Choroid plexus epithelial cell (primary cell): ENCODE measurements at regions not wholly inside any gene's neighbourhood (a gene's known extent, or its start where the extent isn't known, plus 50 kb on each side); places are given as distances from the start of the nearest gene placed in this dataset.
"Not testable (repeated sequence)": the region's sequence is repeated elsewhere in the genome, so short reads cannot be mapped to it uniquely, and the experiment has no call there.

Source experiments
- DNase-seq: peaks from one replicate; pipeline ENCODE4 v3.0.0-alpha.2; 2010; ENCODE audit warnings: low read depth
- H3K4me3 ChIP-seq: 2 replicates; pipeline ENCODE4 v1.5.1; 2011; ENCODE audit warnings: low read depth, mild to moderate bottlenecking, control low read depth, low read length, moderate library complexity
- TF ChIP-seq, protein P1 (sequence below): conservative IDR thresholded peaks from 2 replicates; pipeline ENCODE4 v1.5.1; 2011; ENCODE audit warnings: low read depth, mild to moderate bottlenecking, control low read depth, inconsistent platforms, low read length, moderate library complexity

DNA sequence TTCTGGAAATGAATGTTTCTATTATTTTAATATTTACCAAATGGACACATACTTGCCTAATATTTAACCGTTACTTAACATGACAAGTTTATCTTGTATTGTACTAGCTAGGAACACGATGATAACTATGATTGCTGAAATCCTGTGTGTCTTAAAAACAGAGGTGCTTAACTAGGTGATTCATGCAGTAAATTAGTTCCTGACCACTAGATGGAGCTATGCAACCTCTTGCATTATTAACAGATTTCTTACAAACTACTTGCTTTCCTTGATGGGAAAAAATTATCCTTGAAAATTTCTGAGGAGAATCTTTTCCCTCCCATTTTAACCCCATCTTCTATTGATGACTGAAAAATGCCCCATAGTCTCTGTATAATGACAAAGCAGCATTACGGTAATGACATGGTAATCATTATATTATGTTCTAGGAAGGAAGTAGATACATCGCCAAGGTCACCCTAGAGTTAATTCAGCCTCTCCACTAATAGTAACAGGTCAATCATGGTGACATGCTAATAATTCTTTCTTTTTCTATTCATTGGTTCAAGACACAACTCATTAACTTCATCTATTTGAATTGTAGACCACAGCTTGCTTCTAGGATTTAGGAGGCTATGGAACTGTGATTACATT, 844.2 kb downstream of the RAPGEF2 start:
- DNase-seq, result peak; percentile 86
- TF ChIP-seq, protein P1, sequence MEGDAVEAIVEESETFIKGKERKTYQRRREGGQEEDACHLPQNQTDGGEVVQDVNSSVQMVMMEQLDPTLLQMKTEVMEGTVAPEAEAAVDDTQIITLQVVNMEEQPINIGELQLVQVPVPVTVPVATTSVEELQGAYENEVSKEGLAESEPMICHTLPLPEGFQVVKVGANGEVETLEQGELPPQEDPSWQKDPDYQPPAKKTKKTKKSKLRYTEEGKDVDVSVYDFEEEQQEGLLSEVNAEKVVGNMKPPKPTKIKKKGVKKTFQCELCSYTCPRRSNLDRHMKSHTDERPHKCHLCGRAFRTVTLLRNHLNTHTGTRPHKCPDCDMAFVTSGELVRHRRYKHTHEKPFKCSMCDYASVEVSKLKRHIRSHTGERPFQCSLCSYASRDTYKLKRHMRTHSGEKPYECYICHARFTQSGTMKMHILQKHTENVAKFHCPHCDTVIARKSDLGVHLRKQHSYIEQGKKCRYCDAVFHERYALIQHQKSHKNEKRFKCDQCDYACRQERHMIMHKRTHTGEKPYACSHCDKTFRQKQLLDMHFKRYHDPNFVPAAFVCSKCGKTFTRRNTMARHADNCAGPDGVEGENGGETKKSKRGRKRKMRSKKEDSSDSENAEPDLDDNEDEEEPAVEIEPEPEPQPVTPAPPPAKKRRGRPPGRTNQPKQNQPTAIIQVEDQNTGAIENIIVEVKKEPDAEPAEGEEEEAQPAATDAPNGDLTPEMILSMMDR, result peak; percentile 70
- no peak overlapping the region for H3K4me3 ChIP-seq

DNA sequence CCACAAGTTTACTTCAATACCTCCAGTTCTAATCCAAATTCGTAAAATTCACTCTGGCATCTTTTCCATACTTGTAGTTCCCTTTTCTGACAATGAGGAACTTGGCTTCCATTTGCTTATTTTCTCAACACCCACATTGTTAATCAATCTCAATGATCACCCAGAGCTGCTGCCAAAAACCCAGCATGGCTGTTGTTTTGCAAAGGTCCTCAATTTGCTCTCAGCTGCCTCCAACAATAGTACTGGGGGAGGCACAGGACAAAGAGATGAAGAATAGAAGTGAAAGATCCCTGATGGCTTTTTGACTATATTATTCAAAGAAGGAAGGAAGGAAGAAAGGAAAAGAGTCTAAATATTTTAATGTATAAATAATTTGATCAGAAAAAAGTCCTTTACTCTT, 847.8 kb downstream of the RAPGEF2 start:
- TF ChIP-seq, protein P1, result no peak
- no peak overlapping the region for H3K4me3 ChIP-seq
- DNase-seq, result no peak

DNA sequence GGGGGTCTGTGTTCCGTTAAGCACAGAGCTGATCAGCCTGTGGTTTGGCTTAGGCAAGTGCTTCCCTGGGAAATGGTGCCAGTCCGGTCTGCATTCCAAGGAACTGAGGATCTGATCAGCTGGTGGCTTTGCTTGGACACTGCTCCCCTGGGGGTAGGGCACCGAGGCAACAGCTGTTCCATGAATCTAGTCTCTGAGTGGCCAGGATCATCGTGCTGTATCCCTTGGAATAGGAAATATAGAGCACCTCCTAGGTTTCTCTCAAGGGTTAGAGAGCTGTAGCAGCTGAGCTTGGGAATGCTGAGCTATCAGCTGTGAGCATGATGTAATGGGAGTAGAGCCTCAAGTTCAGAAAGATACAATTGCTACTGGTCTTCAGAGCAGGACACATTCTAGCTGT, 863.9 kb downstream of the RAPGEF2 start:
- DNase-seq, result no peak

GRCh38 chr4:159976871-159977482, 874.1 kb downstream of the RAPGEF2 start:
- not testable (repeated sequence) for DNase-seq, H3K4me3 ChIP-seq

More for the DNA sequence above, 863.9 kb downstream of the RAPGEF2 start:
- no peak overlapping the region for H3K4me3 ChIP-seq
- TF ChIP-seq, protein P1, result no peak

GRCh38 chr4:159977907-159978617, 875.2 kb downstream of the RAPGEF2 start:
- TF ChIP-seq, protein P1, result no peak
- no peak for DNase-seq
- no peak overlapping the region for H3K4me3 ChIP-seq

- DNase-seq, result no peak
- TF ChIP-seq, protein P1, result no peak
Measured at GRCh38 chr4:159979351-159979750, 876.5 kb downstream of the RAPGEF2 start.

GRCh38 chr4:159979953-159980352, 877.1 kb downstream of the RAPGEF2 start:
- no peak for DNase-seq
- H3K4me3 ChIP-seq, result no peak overlapping the region
- TF ChIP-seq, protein P1, result no peak

More at GRCh38 chr4:159979351-159979750, 876.5 kb downstream of the RAPGEF2 start:
- no peak overlapping the region for H3K4me3 ChIP-seq
